CD8-positive, alpha-beta memory T cell (primary cell): ENCODE measurements at regions not wholly inside any gene's neighbourhood (a gene's known extent, or its start where the extent isn't known, plus 50 kb on each side); places are given as distances from the start of the nearest gene placed in this dataset.

Source experiments
- CTCF ChIA-PET: fragments of 350-600 bp; sonication (Branson Sonifier 250); formaldehyde crosslinking; loops from one replicate; lab custom pipeline; 2021; ENCODE audit warnings: antibody characterized with exemption; lab: Charles Lee
- POLR2A ChIA-PET: fragments of 350-600 bp; sonication (Branson Sonifier 250); formaldehyde crosslinking; loops from one replicate; lab custom pipeline; 2021; ENCODE audit warnings: antibody characterized with exemption; lab: Charles Lee
- DNase-seq, 5 donors: peaks; one replicate each; pipeline versions ENCODE4 v3.0.0 to v3.0.0-alpha.2; 2020 to 2022; ENCODE audit warnings: mixed read lengths in 1 of 5
- H3K27ac ChIP-seq: one replicate; pipeline ENCODE4 v1.7.0; 2013; ENCODE audit warnings: low read depth, mild to moderate bottlenecking, low read length, moderate library complexity
- H3K27me3 ChIP-seq: 2 replicates; pipeline ENCODE4 v1.7.0; 2013; ENCODE audit warnings: low read length, mild to moderate bottlenecking; ENCODE audit not compliant: insufficient read depth, poor library complexity, severe bottlenecking
- H3K36me3 ChIP-seq: 2 replicates; pipeline ENCODE4 v1.7.0; 2013; ENCODE audit warnings: mild to moderate bottlenecking, low read length, moderate library complexity; ENCODE audit not compliant: insufficient read depth
- H3K4me1 ChIP-seq: 2 replicates; pipeline ENCODE4 v1.7.0; 2013; ENCODE audit warnings: mild to moderate bottlenecking, low read length, moderate library complexity; ENCODE audit not compliant: insufficient read depth
- H3K4me3 ChIP-seq: 2 replicates; pipeline ENCODE4 v1.7.0; 2013; ENCODE audit warnings: mild to moderate bottlenecking, low read length
- H3K9me3 ChIP-seq: 2 replicates; pipeline ENCODE4 v1.7.0; 2013; ENCODE audit warnings: mild to moderate bottlenecking, low read length
- H3K27ac Mint-ChIP-seq, 8 donors: one replicate each; pipeline ENCODE4 v1.8.0; 2020 to 2021; ENCODE audit warnings: mixed read lengths in 8 of 8, mild to moderate bottlenecking in 6 of 8, inconsistent platforms in 3 of 8, moderate library complexity in 3 of 8
- H3K27me3 Mint-ChIP-seq, 2 donors: one replicate each; pipeline ENCODE4 v1.8.0; 2020 to 2021; ENCODE audit warnings: mixed read lengths in 2 of 2, mild to moderate bottlenecking in 1 of 2, moderate library complexity in 1 of 2
- H3K36me3 Mint-ChIP-seq, 3 donors: one replicate each; pipeline ENCODE4 v1.8.0; 2020 to 2021; ENCODE audit warnings: mixed read lengths in 3 of 3, inconsistent platforms in 1 of 3, mild to moderate bottlenecking in 1 of 3
- H3K4me1 Mint-ChIP-seq, 3 donors: one replicate each; pipeline ENCODE4 v1.8.0; 2020 to 2021; ENCODE audit warnings: mixed read lengths in 3 of 3, inconsistent platforms in 1 of 3, mild to moderate bottlenecking in 1 of 3
- H3K4me3 Mint-ChIP-seq, 7 donors: one replicate each; pipeline ENCODE4 v1.8.0; 2020 to 2021; ENCODE audit warnings: mixed read lengths in 7 of 7, mild to moderate bottlenecking in 6 of 7, moderate library complexity in 4 of 7, inconsistent platforms in 2 of 7
- H3K9me3 Mint-ChIP-seq, 5 donors: one replicate each; pipeline ENCODE4 v1.8.0; 2020 to 2022; ENCODE audit warnings: mixed read lengths in 5 of 5, mild to moderate bottlenecking in 3 of 5, moderate library complexity in 2 of 5, inconsistent platforms in 1 of 5

GRCh38 chr5:123907349-123907748, 395.4 kb downstream of the CSNK1G3 start:
- Mint-ChIP-seq H3K4me3 (no peak overlapping the region), H3K4me1 (no peaks in the 10 kb centered on the region)

DNA sequence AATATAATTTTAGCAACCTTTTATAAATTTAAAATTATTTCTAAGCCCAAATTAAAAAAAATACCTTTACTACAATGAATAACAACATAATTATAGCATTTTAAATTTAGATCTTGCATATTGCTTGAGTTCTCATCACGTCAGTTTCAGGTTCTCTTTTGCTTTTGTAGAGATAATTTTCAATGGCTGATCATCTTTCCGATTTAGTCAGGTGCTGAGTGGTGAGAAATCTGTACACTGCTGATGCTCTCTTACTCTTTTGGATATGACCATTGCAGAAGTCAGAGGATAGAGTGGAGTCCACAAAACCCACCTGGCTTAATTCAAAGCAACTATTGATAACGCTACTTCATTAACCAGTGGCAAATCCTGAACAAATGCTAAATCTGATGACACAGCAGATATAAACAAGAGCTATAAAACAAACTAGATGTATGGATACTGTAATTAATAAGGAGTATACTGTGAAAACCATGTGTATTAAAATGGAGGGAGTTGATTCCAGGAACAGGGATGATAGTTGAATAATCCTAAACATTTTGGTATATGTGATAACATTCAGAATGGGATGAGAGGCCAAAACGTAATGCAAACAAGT, 394.8 kb downstream of the CSNK1G3 start:
- POLR2A ChIA-PET, result no interaction called here
- no peaks in the 10 kb centered on the region for H3K4me1 Mint-ChIP-seq
- no peaks in the 10 kb centered on the region for H3K36me3 ChIP-seq
- H3K4me3 ChIP-seq, result no peak overlapping the region
- H3K27ac Mint-ChIP-seq, result no peak overlapping the region
- no peaks in the 10 kb centered on the region for H3K9me3 ChIP-seq
- DNase-seq, result no peak
- H3K4me3 Mint-ChIP-seq, result no peak overlapping the region
- no peaks in the 10 kb centered on the region for H3K27me3 ChIP-seq
- H3K27me3 Mint-ChIP-seq, result no peaks in the 10 kb centered on the region
- no peaks in the 10 kb centered on the region for H3K36me3 Mint-ChIP-seq
- no peak overlapping the region for H3K27ac ChIP-seq
- H3K9me3 Mint-ChIP-seq, result peaks cover 0 to 18% (median 4%) of the 10 kb centered on the region in 5 donors
- CTCF ChIA-PET, result no interaction called here
- H3K4me1 ChIP-seq, result no peaks in the 10 kb centered on the region

More at GRCh38 chr5:123907349-123907748, 395.4 kb downstream of the CSNK1G3 start:
- H3K4me1 ChIP-seq, result no peaks in the 10 kb centered on the region
- H3K27ac ChIP-seq, result no peak overlapping the region
- DNase-seq, result no peak
- H3K4me3 ChIP-seq, result no peak overlapping the region
- no peaks in the 10 kb centered on the region for H3K9me3 ChIP-seq
- Mint-ChIP-seq H3K36me3 (no peaks in the 10 kb centered on the region), H3K27ac (no peak overlapping the region), H3K27me3 (no peaks in the 10 kb centered on the region), H3K9me3 (peaks cover 0 to 16% (median 4%) of the 10 kb centered on the region in 5 donors)
- no peaks in the 10 kb centered on the region for H3K27me3 ChIP-seq
- ChIA-PET POLR2A (no interaction called here), CTCF (no interaction called here)
- no peaks in the 10 kb centered on the region for H3K36me3 ChIP-seq

DNA sequence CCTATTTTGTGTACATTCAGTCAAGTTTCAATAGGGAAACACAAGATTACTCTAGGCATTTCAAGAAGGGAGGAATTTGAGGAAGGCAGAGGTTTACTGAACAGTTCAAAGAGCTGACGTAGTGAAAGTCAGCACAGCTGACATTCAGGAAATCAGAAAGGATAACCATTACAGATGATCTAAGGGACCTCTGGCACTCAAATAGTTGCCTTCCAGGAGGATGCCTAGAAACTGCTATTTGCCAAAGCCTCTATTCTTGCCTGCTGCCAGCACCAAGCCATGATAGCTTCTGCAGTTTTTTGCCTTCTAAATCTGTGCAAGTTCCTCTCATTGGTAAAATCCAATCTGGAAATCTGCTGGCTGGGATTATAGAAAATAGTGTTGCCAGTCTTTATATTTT, 373.1 kb downstream of the CSNK1G3 start:
- Mint-ChIP-seq H3K4me3 (no peak overlapping the region), H3K9me3 (peaks cover 0 to 10% (median 9%) of the 10 kb centered on the region in 5 donors), H3K27ac (no peak overlapping the region), H3K36me3 (no peaks in the 10 kb centered on the region), H3K27me3 (no peaks in the 10 kb centered on the region), H3K4me1 (no peaks in the 10 kb centered on the region)
- Histone ChIP-seq H3K36me3 (no peaks in the 10 kb centered on the region), H3K9me3 (no peaks in the 10 kb centered on the region), H3K4me3 (no peak overlapping the region), H3K4me1 (no peaks in the 10 kb centered on the region), H3K27ac (no peak overlapping the region), H3K27me3 (no peaks in the 10 kb centered on the region)
- POLR2A ChIA-PET, result no interaction called here
- CTCF ChIA-PET, result no interaction called here
- no peak for DNase-seq

DNA sequence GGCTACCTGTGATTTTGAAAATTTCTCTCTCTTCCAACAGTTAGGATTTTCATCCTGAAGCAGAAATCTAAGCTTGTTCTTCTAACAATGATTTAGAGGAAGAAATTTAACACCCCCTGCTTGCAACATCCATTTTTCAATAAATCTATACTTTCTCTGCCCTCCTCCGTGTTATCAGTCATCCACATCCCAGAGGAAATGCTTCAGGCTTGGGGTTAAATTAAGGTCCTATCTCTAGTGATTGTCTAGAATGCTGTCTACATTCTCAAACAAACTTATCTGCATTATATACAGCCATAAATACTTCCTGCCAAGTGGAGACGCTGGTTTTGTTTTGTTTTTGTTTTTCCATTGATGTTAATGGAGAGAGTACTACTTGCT, 371.0 kb downstream of the CSNK1G3 start:
- DNase-seq, result no peak
- Histone ChIP-seq H3K27ac (no peak overlapping the region), H3K27me3 (no peaks in the 10 kb centered on the region), H3K4me3 (no peak overlapping the region), H3K36me3 (no peaks in the 10 kb centered on the region), H3K9me3 (no peaks in the 10 kb centered on the region), H3K4me1 (no peaks in the 10 kb centered on the region)
- Mint-ChIP-seq H3K9me3 (peaks cover 0 to 9% (median 6%) of the 10 kb centered on the region in 5 donors), H3K27me3 (no peaks in the 10 kb centered on the region), H3K27ac (no peak overlapping the region), H3K36me3 (no peaks in the 10 kb centered on the region), H3K4me3 (no peak overlapping the region), H3K4me1 (no peaks in the 10 kb centered on the region)
- CTCF ChIA-PET, result no interaction called here
- POLR2A ChIA-PET, result no interaction called here

DNA sequence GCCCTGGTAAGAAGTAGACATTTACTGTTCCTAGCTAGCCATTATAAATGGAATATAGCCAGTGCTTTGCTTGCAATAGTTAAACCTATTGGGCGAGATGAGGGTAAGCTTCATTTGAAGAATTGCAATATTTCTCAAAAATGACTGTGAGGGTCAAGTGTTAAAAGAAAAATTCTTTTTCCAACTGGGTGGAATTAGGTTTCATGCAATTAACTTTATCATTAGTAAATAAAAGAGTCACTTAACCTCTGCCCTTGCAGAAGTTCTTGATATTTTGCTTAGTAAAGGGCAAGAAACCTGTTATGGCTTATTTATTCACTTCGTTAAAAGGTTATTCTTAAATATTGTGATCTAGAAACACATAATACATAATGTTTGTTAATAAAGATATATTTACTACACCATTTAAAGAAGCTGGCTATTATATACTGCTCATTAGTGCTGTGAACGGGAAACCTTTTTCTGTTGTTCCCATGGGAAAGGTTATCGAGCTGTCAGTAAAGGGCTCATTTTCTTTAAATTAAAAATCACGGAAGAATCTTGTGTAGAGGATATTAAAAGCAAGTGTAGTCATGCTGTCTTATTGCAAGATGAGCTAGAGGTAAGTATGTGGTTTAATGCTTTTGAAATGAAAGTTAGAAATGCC, 370.5 kb downstream of the CSNK1G3 start:
- Histone ChIP-seq H3K36me3 (no peaks in the 10 kb centered on the region), H3K27ac (no peak overlapping the region), H3K4me3 (no peak overlapping the region), H3K9me3 (no peaks in the 10 kb centered on the region), H3K4me1 (no peaks in the 10 kb centered on the region), H3K27me3 (no peaks in the 10 kb centered on the region)
- no peaks in the 10 kb centered on the region for H3K27me3 Mint-ChIP-seq
- ChIA-PET POLR2A (no interaction called here), CTCF (no interaction called here)
- no peaks in the 10 kb centered on the region for H3K36me3 Mint-ChIP-seq
- peaks cover 0 to 6% (median 5%) of the 10 kb centered on the region in 5 donors for H3K9me3 Mint-ChIP-seq
- no peak overlapping the region for H3K27ac Mint-ChIP-seq
- no peak overlapping the region for H3K4me3 Mint-ChIP-seq
- no peak for DNase-seq
- no peaks in the 10 kb centered on the region for H3K4me1 Mint-ChIP-seq

DNA sequence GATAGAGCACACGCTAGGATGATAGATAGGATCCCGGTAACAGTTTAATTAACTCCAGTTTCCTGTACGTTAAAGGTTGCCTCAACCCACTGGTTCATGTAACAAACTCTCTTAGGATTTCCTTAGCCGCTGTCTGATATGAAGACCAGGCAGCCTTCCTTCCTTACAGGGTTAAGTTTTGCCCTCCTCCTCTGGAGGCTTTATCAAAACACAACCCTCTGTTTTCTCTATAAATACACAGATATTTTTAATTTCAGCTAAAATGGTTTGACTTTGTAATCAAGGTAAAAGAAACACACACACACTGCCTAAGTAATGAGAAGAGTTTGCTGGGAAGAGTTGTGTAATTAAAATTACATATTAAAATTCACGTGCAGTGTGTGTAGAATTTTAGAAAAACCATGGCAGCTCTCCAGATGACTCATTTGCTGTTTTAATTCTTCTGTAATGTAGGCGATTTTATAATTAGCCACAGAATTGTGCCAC, 369.8 kb downstream of the CSNK1G3 start:
- H3K27ac ChIP-seq, result no peak overlapping the region
- no peaks in the 10 kb centered on the region for H3K9me3 ChIP-seq
- Mint-ChIP-seq H3K27ac (no peak overlapping the region), H3K4me3 (no peak overlapping the region), H3K4me1 (no peaks in the 10 kb centered on the region), H3K36me3 (no peaks in the 10 kb centered on the region), H3K9me3 (peaks cover 0 to 6% (median 5%) of the 10 kb centered on the region in 5 donors), H3K27me3 (no peaks in the 10 kb centered on the region)
- no peak for DNase-seq
- CTCF ChIA-PET, result no interaction called here
- no peak overlapping the region for H3K4me3 ChIP-seq
- no peaks in the 10 kb centered on the region for H3K36me3 ChIP-seq
- POLR2A ChIA-PET, result no interaction called here
- H3K4me1 ChIP-seq, result no peaks in the 10 kb centered on the region
- no peaks in the 10 kb centered on the region for H3K27me3 ChIP-seq

GRCh38 chr5:123880875-123881274, 368.9 kb downstream of the CSNK1G3 start:
- Histone ChIP-seq H3K4me1 (no peaks in the 10 kb centered on the region), H3K9me3 (no peaks in the 10 kb centered on the region), H3K4me3 (no peak overlapping the region), H3K36me3 (no peaks in the 10 kb centered on the region), H3K27ac (no peak overlapping the region), H3K27me3 (no peaks in the 10 kb centered on the region)
- no peak for DNase-seq
- CTCF ChIA-PET, result no interaction called here
- Mint-ChIP-seq H3K27ac (no peak overlapping the region), H3K4me1 (no peaks in the 10 kb centered on the region), H3K36me3 (no peaks in the 10 kb centered on the region), H3K9me3 (peaks cover 0 to 6% (median 2%) of the 10 kb centered on the region in 5 donors), H3K27me3 (no peaks in the 10 kb centered on the region), H3K4me3 (no peak overlapping the region)
- POLR2A ChIA-PET, result no interaction called here

- no peak overlapping the region for H3K27ac Mint-ChIP-seq
- POLR2A ChIA-PET, result no interaction called here
These were observed 367.1 kb downstream of the CSNK1G3 start for GRCh38 chr5:123879071-123879470.

More at GRCh38 chr5:123879071-123879470, 367.1 kb downstream of the CSNK1G3 start:
- Mint-ChIP-seq H3K9me3 (peaks cover 0 to 6% (median 0%) of the 10 kb centered on the region in 5 donors), H3K27me3 (no peaks in the 10 kb centered on the region), H3K4me1 (no peaks in the 10 kb centered on the region), H3K36me3 (no peaks in the 10 kb centered on the region), H3K4me3 (no peak overlapping the region)
- Histone ChIP-seq H3K9me3 (no peaks in the 10 kb centered on the region), H3K36me3 (no peaks in the 10 kb centered on the region), H3K4me3 (no peak overlapping the region), H3K27ac (no peak overlapping the region), H3K4me1 (no peaks in the 10 kb centered on the region), H3K27me3 (no peaks in the 10 kb centered on the region)
- CTCF ChIA-PET, result no interaction called here
- DNase-seq, result no peak
